SH-SY5Y (cell line): ENCODE measurements at regions not wholly inside any gene's neighbourhood (a gene's known extent, or its start where the extent isn't known, plus 50 kb on each side); places are given as distances from the start of the nearest gene placed in this dataset.

Source experiments
- GATA2 ChIP-seq: IDR thresholded peaks from 2 replicates; pipeline ENCODE4 v1.6.1; 2011; ENCODE audit warnings: mild to moderate bottlenecking, low read depth, low read length
- GATA3 ChIP-seq: IDR thresholded peaks from 2 replicates; pipeline ENCODE4 v1.6.1; 2011; ENCODE audit warnings: low read depth, mild to moderate bottlenecking, low read length, moderate library complexity

DNA sequence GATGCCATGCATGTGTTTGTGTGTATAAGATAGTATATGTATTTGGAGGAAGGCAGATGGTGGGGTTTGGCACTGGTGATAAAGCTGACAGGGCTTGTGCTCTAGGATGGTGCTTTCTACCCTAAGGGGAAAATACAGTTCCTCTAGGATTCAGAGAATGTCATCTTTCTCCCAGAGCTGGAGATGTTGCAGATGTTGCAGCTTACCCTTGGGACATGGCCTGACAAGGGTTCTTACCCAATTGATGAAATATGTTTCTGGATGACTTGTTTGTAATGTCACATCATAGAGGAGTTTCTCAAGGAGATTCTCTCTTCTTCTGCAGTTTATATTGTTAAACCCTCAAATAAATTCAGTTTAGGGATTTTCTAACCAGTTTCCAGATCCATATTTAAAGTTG lies 52.5 kb upstream of the PITX2 start:
- TF ChIP-seq GATA3, result no peak
- no peak for TF ChIP-seq GATA2

DNA sequence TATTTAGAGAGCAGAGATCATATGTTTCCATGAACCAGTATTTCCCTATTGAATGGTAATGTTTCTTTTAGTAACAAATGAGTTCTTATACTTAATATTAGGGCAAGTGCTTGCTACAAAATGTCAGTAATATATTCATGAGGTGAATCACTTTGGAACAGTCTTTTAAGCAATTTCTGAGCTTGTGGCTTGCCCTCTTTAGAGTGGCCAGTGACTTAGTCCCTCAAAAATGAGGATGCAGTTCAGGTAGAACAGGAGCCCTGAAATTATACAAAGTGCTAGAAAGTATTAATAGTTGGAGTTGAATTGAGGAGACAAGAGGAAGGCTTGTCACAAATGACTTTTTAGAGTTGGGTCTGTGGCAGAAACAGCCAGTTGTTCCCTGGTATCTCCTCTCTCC lies 53.4 kb upstream of the PITX2 start:
- TF ChIP-seq GATA2, result no peak
- TF ChIP-seq GATA3, result no peak

DNA sequence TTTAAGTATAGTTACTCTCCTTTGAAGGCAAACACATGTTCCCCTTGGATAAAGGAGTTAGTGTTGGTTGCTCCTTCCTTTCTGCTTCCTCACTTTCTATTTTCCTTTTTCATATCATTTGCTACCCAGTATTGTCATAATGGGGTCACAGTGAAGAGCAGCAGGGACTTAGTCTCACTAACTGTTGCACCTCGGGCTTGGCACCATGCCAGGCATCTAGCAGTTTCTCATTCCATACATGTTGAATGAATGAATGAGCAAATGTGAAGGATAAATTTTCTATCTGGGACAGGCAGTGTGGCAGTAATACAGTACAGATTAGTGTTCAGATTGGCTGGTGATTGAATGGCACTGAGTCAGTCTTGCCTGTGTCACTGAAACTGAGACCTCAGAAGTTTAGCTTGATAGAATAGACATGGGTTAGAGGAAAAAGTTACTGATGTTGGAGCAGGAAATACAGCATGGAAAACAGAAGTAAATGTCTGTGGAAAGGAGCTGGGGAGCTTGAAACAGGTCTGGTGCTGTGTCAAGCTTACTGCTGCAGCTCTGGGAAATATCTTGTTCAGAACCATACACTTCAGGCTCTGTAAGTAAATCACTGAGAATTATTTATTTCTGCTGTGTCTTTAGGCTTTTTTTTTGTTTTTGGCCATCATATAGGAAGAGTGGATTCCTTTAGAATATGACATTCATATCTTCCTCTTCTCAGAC lies 55.8 kb upstream of the PITX2 start:
- TF ChIP-seq GATA2 (no peak), GATA3 (no peak)

DNA sequence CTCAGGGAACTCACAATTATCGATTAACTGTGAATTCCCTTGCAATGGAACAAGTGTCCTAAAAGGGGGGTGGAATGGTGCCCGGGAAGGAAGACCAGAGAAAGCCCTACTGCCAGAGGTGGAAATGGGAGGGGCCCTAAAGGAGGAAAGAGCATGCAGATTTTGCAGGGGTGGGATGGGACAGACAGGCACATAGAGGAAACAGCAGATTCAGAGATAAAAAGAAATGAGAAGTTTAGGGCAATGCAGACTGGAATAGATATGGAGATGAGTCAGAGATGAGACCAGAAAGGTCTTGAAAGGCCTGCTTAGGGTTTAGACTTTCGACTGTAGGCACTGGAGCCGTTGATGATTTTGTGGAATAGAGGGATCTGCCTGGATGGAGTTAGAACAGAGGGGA lies 57.4 kb upstream of the PITX2 start:
- TF ChIP-seq GATA2, result no peak
- TF ChIP-seq GATA3, result no peak

DNA sequence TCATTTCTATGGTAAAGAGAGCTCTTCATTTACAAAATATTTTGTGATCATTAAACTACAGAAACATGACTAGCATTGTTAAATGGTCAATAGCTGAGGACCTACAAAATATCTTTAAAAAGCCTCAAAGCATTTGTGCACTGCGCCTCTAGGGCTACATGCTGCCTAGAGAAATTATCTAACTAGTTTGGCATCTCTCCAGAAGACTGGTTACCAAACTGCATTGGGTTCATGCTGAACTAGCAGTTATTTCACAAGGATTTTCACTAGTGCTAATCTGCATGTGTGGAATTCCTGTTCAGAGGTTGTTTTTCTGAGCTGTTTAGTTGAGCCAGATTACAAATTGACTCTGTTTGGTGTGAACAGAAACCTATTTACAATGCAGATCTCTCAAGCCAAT lies 58.5 kb upstream of the PITX2 start:
- no peak for TF ChIP-seq GATA3
- TF ChIP-seq GATA2, result no peak

DNA sequence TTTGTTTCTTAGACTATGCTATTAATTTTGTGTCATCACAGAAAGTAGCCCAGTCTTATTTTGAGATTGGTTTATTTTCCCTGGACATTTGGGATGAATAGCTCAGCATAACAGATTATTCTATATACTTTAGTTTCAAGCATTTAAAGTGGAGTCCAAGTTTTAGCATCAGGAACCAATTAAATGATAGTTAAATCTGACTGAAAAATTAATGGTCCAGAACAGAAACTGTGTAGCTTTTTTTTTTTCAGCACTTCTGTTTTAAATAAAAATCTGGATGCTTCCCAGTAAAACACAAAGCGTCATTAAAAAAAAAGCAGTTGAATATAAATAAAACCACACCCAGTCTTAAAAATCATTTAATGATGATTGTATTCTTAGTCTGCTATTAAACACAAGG lies 59.4 kb upstream of the PITX2 start:
- TF ChIP-seq GATA3 (no peak), GATA2 (no peak)

DNA sequence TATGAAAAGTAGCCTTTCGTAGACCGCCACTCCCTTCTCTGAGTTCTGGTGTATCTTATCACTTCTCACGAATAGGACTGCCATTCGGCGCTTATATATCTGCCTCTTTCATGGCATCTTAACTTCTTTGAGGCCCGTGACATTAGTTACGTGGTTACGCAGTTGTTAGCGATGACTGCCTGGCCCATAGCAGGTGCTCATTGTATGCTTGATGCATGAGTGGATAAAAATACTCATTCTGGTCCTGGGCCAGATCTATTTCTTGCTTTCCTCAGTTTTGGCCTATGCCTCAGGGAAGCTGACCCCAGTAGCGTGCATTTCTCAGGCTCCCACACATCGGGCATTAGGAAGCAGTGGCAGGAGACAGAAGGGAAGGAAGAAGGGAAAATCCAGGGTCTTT lies 60.7 kb upstream of the PITX2 start:
- TF ChIP-seq GATA2, result no peak
- no peak for TF ChIP-seq GATA3

DNA sequence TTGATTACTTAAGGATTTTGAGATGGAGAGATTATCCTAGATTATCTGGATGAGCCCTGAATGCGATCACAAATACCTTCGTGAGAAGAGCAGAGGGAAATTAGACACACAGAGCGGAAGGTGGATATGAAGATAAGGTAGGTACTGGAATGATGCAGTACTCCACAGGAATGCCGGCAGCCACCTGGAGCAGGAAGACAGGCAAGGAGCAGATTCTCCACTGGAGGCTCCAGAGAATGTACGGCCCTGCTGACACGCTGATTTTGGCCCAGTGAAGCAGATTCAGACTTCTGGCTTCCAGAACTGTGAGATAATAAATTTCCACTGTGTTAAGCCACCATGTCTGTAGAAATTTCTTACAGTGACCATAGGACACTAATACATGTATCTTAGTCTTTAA lies 79.4 kb upstream of the PITX2 start:
- no peak for TF ChIP-seq GATA2
- TF ChIP-seq GATA3, result no peak

DNA sequence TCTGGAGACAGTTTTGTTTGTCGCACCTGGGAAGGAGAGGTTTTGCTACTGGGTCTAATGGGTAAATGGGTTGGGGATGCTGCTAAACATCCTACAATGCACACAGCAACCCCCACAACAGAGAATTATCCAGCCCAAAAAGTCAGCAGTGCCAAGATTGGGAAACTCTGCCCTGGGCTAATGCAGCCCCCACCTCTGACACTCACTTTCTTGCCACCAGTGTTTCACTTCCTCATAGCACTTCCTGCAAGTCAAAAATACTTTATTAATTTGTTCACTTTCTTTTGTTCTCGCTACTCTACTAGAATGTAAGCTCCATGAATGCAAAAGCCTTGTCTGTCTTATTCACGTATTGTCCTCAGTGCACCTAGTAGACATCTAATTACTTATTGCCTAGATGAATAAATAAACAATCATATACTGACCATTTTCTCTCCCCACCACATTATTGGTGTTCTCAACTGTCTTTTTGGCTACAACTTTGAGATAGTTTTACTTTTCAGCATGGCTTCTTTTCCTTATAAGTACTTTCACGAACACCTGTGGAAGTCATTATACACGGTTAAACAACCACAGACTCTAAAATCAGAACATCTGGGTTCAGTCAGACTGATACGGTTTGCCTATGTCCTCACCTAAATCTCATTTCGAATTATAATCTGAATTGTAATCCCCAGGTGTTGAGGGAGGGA lies 82.0 kb upstream of the PITX2 start:
- TF ChIP-seq GATA3, result no peak
- TF ChIP-seq GATA2, result no peak

DNA sequence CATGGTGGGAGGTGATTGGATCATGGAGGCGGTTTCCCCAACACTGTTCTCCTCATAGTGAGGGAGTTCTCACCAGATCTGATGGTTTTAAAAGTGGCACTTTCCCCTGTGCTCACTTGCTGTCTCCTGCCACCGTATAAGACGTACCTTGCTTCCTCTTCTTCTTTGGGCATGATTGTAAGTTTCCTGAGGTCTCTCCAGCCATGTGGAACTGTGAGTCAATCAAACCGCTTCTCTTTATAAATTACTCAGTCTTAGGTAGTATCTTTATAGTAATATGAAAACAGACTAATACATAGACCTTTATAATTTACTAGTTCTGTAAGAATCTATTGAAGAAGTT lies 82.5 kb upstream of the PITX2 start:
- TF ChIP-seq GATA2 (no peak), GATA3 (no peak)

DNA sequence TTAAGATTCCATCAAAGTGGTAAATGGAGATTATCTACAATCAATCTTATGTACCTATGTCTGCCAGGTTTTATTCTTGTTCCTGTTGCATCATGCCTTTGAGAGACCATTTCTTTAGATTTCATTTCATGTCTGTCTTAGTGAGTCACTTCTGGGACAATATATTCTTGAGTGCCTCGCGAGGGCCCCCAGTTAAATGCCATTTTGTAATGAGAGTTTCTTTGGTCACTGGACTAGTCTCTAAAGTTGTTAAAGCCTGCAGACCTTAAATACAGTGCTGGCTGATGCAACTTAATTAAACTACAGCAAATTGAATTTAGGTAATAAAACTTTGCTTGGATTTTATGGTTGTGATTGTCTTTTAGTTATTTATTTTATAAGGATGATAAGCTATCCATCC lies 87.2 kb upstream of the PITX2 start:
- TF ChIP-seq GATA2, result no peak

DNA sequence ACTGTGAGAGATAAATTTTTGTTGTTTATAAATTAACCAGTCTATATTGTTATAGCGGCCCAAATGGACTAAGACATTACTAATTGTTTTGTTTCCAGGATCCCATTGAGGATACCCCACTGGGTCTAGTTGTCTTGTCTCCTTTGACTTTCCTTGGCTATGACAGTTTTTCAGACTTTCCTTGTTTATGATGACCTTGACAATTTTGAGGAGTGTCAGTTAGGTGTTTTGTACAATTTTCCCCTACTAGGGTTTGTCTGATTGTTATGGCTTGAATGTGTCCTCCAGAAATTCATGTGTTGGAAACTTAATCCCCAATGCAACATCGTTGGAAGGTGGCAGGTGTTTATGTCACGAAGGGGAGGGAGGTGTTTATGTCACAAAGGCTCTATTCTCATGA lies 89.6 kb upstream of the PITX2 start:
- TF ChIP-seq GATA2, result no peak
- TF ChIP-seq GATA3, result no peak

DNA sequence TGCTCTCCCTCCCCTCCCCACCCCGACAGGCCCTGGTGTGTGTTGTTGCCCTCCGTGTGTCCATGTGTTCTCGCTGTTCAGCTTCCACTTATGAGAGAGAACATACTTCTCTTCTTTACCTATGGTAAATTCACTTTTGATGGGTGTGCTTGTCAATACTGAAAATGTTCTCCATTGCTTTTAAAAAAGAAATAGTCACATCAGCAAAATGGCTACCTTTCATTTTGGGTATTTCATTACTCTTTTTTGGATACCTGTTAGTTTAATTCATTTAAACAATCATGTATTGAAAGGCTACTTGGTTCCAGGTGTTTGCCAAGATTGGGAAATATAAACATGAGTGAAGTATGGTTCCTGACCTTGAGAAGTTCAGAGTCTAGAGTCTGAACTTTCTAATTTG lies 107.4 kb upstream of the PITX2 start:
- TF ChIP-seq GATA2 (no peak), GATA3 (no peak)

DNA sequence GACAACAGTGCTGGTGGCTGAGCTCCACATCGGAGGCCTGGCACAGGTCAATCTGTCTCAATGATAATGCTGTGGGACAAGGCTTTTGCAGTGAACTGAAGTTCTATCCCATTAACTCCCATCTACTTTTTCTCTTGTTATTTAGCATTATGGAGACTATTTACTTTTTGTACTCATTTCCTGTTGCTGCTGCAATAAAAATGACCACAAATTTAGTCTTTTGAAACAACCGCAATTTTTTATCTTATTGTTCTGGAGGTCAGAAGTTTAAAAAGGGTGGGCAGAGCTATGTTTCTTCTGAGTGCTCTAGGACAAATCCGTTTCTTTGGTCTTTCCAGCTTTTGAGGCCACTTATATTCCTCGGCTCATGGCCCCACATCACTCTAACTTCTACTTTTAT lies 111.0 kb upstream of the PITX2 start:
- TF ChIP-seq GATA2 (no peak), GATA3 (no peak)

DNA sequence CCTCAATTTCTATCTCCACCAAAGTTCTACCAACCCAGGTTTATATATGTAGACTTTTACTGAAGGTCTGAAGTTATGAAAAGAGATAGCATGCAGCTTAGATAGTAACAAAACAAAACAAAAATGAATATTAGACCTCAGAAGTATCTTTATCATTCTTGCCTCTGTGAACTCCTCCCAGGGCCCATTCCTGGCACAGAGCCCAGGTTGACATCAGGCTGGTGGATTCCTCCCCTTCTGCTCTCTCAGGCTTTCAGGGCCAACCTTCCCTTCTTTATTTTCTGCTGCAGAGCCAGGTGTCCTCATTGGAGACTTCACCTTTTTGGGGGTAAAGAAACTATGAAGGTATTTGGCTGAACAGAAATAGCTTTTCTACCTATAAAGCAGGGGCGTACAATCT lies 112.8 kb upstream of the PITX2 start:
- TF ChIP-seq GATA2 (no peak), GATA3 (no peak)

DNA sequence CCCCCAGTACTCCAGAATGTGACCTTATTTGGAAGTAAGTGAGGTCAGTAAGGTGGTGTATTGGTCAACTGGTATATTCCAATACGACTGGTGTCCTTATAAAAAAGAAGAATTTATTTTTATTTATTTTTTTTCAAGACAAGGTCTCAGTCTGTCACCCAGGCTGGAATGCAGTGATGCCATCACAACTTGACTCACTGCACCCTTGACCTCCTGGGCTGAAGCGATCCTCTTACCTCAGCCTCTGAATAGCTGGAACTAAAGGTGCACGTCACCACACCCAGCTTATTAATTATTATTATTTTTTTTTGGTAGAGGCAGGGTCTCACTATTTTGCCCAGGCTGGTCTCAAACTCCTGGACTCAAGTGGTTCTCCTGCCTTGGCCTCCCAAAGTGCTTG lies 115.1 kb upstream of the PITX2 start:
- TF ChIP-seq GATA2 (no peak), GATA3 (no peak)
